HL-60 (cell line): ENCODE measurements at regions not wholly inside any gene's neighbourhood (a gene's known extent, or its start where the extent isn't known, plus 50 kb on each side); places are given as distances from the start of the nearest gene placed in this dataset.

Experiments
- DNase-seq, 2 experiments: peaks; one replicate each; pipeline ENCODE4 v3.0.0-alpha.2; 2010 to 2020; ENCODE audit warnings: low read depth in 1 of 2, low spot score in 1 of 2
- H3K27ac ChIP-seq: fragments of 250-450 bp; sonication (Bioruptor Pico); replicated peaks from 2 replicates; pipeline ENCODE4 v1.5.1; 2020; ENCODE audit warnings: mild to moderate bottlenecking, moderate library complexity
- H3K27me3 ChIP-seq: fragments of 250-450 bp; sonication (Bioruptor Pico); 2 replicates; pipeline ENCODE4 v1.5.1; 2021; ENCODE audit warnings: mild to moderate bottlenecking, moderate library complexity; ENCODE audit not compliant: insufficient read depth, poor library complexity, severe bottlenecking
- H3K4me3 ChIP-seq: replicated peaks from 2 replicates; pipeline ENCODE4 v1.5.1; 2011; ENCODE audit warnings: mild to moderate bottlenecking, control low read depth, low read length; ENCODE audit not compliant: insufficient read depth
- CTCF ChIP-seq: IDR thresholded peaks from one replicate; pipeline ENCODE4 v1.5.1; 2011; ENCODE audit warnings: low read length, control low read depth, inconsistent platforms; ENCODE audit not compliant: insufficient read depth
- GABPA ChIP-seq: IDR thresholded peaks from 2 replicates; pipeline ENCODE4 v1.6.1; 2012; ENCODE audit warnings: low read depth
- POLR2AphosphoS5 ChIP-seq: IDR thresholded peaks from 2 replicates; pipeline ENCODE4 v1.6.1; 2012; ENCODE audit warnings: low read depth
- REST ChIP-seq: IDR thresholded peaks from 2 replicates; pipeline ENCODE4 v1.6.1; 2012; ENCODE audit warnings: low read depth; ENCODE audit not compliant: insufficient replicate concordance
- SPI1 ChIP-seq: IDR thresholded peaks from 2 replicates; pipeline ENCODE4 v1.6.1; 2012; ENCODE audit warnings: low read depth, mild to moderate bottlenecking, borderline replicate concordance

- DNase-seq, result no peak
These were observed 163.3 kb upstream of the HCRTR2 start for GRCh38 chr6:55011034-55011433.

GRCh38 chr6:55012454-55012853 is 161.9 kb upstream of the HCRTR2 start:
- Histone ChIP-seq H3K27ac (no peak overlapping the region), H3K27me3 (no peaks in the 10 kb centered on the region), H3K4me3 (no peak overlapping the region)
- no peak for TF ChIP-seq REST
- DNase-seq, result no peak

More at GRCh38 chr6:55011034-55011433, 163.3 kb upstream of the HCRTR2 start:
- Histone ChIP-seq H3K27ac (no peak overlapping the region), H3K27me3 (no peaks in the 10 kb centered on the region), H3K4me3 (no peak overlapping the region)
- TF ChIP-seq POLR2AphosphoS5 (no peak), GABPA (no peak), SPI1 (no peak), REST (no peak), CTCF (no peak)

GRCh38 chr6:55014321-55015088 is 159.8 kb upstream of the HCRTR2 start:
- no peak for DNase-seq
- H3K27ac ChIP-seq, result no peak overlapping the region
- no peak for TF ChIP-seq POLR2AphosphoS5
- no peak for TF ChIP-seq CTCF
- TF ChIP-seq GABPA, result no peak
- no peak for TF ChIP-seq REST

More at GRCh38 chr6:55014321-55015088, 159.8 kb upstream of the HCRTR2 start:
- no peak overlapping the region for H3K4me3 ChIP-seq
- no peaks in the 10 kb centered on the region for H3K27me3 ChIP-seq
